ENCODE measurements at regions not wholly inside any gene's neighbourhood (a gene's known extent, or its start where the extent isn't known, plus 50 kb on each side); places are given as distances from the start of the nearest gene placed in this dataset.

DNA sequence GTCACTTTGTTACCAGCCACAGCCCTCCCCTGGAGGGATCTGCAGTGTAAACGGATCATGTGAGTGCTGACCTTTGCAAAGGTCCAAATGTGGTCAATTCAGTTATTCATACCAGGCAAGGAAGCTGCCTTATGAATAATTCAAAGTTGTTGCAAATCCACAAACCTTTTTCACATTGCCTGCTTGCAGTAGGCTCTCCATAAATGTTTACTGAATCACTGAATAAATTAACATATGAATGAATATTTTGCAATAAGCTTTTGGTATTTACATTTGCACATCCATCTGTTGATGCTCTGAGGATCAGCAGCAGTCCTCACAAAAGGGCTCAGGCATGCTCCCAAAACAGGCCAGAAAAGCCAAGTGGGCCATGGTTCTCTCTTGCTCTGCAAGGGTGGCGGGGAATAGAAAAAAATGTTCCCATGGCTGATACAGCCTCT lies 156.8 kb downstream of the VAPA start:
- intact Hi-C loops (cut with micrococcal nuclease), result no loop called here
- Mint-ChIP-seq H3K4me1 (ENCODE audit: insufficient read depth, unreplicated experiment) (peaks cover 7% of the 10 kb centered on the region), H3K27ac (ENCODE audit: low read depth, unreplicated experiment) (no peak overlapping the region), H3K27me3 (ENCODE audit: insufficient read depth, unreplicated experiment) (peaks cover 3% of the 10 kb centered on the region), H3K36me3 (ENCODE audit: insufficient read depth, unreplicated experiment) (no peaks in the 10 kb centered on the region), H3K9me3 (ENCODE audit: unreplicated experiment) (no peaks in the 10 kb centered on the region), H3K4me3 (ENCODE audit: unreplicated experiment) (no peak overlapping the region)
- no peak for DNase-seq (ENCODE audit: unreplicated experiment)
- TF ChIP-seq CTCF (IDR thresholded peaks at IDR 0.05; ENCODE audit: unreplicated experiment), result no peak
- POLR2A ChIA-PET, result interaction anchor here (0.8 kb wide), 1 partner anchor 67 kb away, joined by 3 read pairs; no protein-coding TSS in a partner anchor
- BruUV-seq (replicated peaks), result no TSS peak
- CTCF ChIA-PET, result no interaction called here

DNA sequence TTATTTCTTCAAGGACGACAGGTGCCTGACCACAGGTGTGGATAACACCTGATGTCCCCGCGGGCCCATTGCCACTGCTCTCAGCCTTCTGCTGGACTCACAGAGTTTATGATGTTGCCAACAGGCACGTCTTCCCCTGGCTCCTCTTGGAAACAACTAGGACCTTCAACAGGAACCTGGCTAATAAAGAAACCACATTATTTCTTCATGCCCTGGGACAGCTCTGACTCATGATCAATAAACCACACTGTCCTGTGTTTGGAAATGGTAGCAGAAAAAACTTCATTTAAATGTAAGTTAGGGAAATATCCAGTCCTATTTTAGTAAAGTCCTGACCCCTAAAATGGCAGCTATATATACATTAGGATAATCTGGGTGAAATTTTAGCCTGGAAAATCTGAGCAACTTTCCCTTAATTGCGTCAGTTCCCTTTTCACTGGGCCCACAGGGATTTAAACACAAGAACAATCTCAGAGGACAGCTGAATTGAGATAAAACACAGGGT lies 158.9 kb downstream of the VAPA start:
- DNase-seq (ENCODE audit: unreplicated experiment), result peak; percentile 62
- TF ChIP-seq CTCF (IDR thresholded peaks at IDR 0.05; ENCODE audit: unreplicated experiment), result no peak
- Mint-ChIP-seq H3K27me3 (ENCODE audit: insufficient read depth, unreplicated experiment) (peaks cover 11% of the 10 kb centered on the region), H3K36me3 (ENCODE audit: insufficient read depth, unreplicated experiment) (no peaks in the 10 kb centered on the region), H3K4me1 (ENCODE audit: insufficient read depth, unreplicated experiment) (peaks cover 7% of the 10 kb centered on the region), H3K9me3 (ENCODE audit: unreplicated experiment) (no peaks in the 10 kb centered on the region), H3K27ac (ENCODE audit: low read depth, unreplicated experiment) (no peak overlapping the region), H3K4me3 (ENCODE audit: unreplicated experiment) (no peak overlapping the region)
- no TSS peak for BruUV-seq (replicated peaks)
- intact Hi-C loops (cut with micrococcal nuclease), result no loop called here
- ChIA-PET CTCF (interaction anchor here (0.8 kb wide), 1 partner anchor 445 kb away, joined by 3 read pairs; no protein-coding TSS in a partner anchor), POLR2A (interaction anchor here (0.7 kb wide), 1 partner anchor 278 kb away, joined by 3 read pairs; no protein-coding TSS in a partner anchor)

DNA sequence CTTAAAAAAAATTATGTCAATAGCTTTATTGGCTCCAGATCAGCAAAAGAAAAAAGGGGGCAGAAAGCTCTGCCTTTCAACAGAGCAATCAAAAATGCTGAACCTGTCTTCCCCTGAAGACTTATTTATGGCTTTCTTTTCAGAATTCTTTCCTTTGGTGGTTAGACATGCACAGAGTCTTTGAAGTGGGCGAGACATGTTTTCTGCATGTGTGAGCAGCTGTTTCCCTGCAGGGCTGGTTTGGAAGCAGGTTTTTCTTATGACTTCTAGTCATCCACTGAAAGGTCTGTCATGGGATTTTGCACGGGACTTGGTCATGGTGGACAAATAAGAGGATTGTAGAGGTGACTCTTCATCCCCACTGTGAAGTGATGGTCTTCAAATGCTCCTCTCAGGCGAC lies 160.3 kb downstream of the VAPA start:
- DNase-seq (ENCODE audit: unreplicated experiment), result no peak
- POLR2A ChIA-PET, result interaction anchor here (0.6 kb wide), 1 partner anchor 982 kb away, joined by 3 read pairs; no protein-coding TSS in a partner anchor
- H3K4me1 Mint-ChIP-seq (ENCODE audit: insufficient read depth, unreplicated experiment), result peaks cover 7% of the 10 kb centered on the region

GRCh38 chr18:10074728-10075127 lies 160.9 kb downstream of the VAPA start:
- H3K27ac Mint-ChIP-seq (ENCODE audit: low read depth, unreplicated experiment), result no peak overlapping the region
- H3K9me3 Mint-ChIP-seq (ENCODE audit: unreplicated experiment), result no peaks in the 10 kb centered on the region
- CTCF ChIA-PET, result no interaction called here
- H3K4me1 Mint-ChIP-seq (ENCODE audit: insufficient read depth, unreplicated experiment), result peaks cover 7% of the 10 kb centered on the region
- BruUV-seq (replicated peaks), result no TSS peak
- TF ChIP-seq CTCF (IDR thresholded peaks at IDR 0.05; ENCODE audit: unreplicated experiment), result no peak
- no peak for DNase-seq (ENCODE audit: unreplicated experiment)
- no peaks in the 10 kb centered on the region for H3K36me3 Mint-ChIP-seq (ENCODE audit: insufficient read depth, unreplicated experiment)
- H3K4me3 Mint-ChIP-seq (ENCODE audit: unreplicated experiment), result no peak overlapping the region
- peaks cover 11% of the 10 kb centered on the region for H3K27me3 Mint-ChIP-seq (ENCODE audit: insufficient read depth, unreplicated experiment)
- intact Hi-C loops (cut with micrococcal nuclease), result no loop called here
- POLR2A ChIA-PET, result no interaction called here

More for the DNA sequence above, 160.3 kb downstream of the VAPA start:
- Mint-ChIP-seq H3K4me3 (ENCODE audit: unreplicated experiment) (no peak overlapping the region), H3K27me3 (ENCODE audit: insufficient read depth, unreplicated experiment) (peaks cover 11% of the 10 kb centered on the region), H3K36me3 (ENCODE audit: insufficient read depth, unreplicated experiment) (no peaks in the 10 kb centered on the region), H3K9me3 (ENCODE audit: unreplicated experiment) (no peaks in the 10 kb centered on the region), H3K27ac (ENCODE audit: low read depth, unreplicated experiment) (no peak overlapping the region)
- intact Hi-C loops (cut with micrococcal nuclease), result no loop called here
- TF ChIP-seq CTCF (IDR thresholded peaks at IDR 0.05; ENCODE audit: unreplicated experiment), result no peak
- no TSS peak for BruUV-seq (replicated peaks)
- CTCF ChIA-PET, result interaction anchor here (0.7 to 1.0 kb wide), 2 partner anchors 10 to 406 kb away, joined by 4 read pairs; no protein-coding TSS in a partner anchor
